Effector memory CD4-positive, alpha-beta T cell (primary cell): ENCODE measurements at regions not wholly inside any gene's neighbourhood (a gene's known extent, or its start where the extent isn't known, plus 50 kb on each side); places are given as distances from the start of the nearest gene placed in this dataset.
"Not testable (repeated sequence)": the region's sequence is repeated elsewhere in the genome, so short reads cannot be mapped to it uniquely, and the experiment has no call there.

Source experiments
- DNase-seq, 3 donors: peaks; one replicate each; pipeline ENCODE4 v3.0.0-alpha.2; 2020
- H3K27ac ChIP-seq: 2 replicates; pipeline ENCODE4 v1.7.0; 2013; ENCODE audit warnings: mild to moderate bottlenecking, low read length, moderate library complexity; ENCODE audit not compliant: insufficient read depth, poor library complexity, severe bottlenecking
- H3K27me3 ChIP-seq: replicated peaks from 2 replicates; pipeline ENCODE4 v1.7.0; 2013; ENCODE audit warnings: mild to moderate bottlenecking, low read length; ENCODE audit not compliant: insufficient read depth, control insufficient read depth, poor library complexity, severe bottlenecking
- H3K36me3 ChIP-seq: 2 replicates; pipeline ENCODE4 v1.7.0; 2013; ENCODE audit warnings: mild to moderate bottlenecking, low read length, moderate library complexity; ENCODE audit not compliant: control insufficient read depth, insufficient read depth
- H3K4me1 ChIP-seq: 2 replicates; pipeline ENCODE4 v1.7.0; 2013; ENCODE audit warnings: low read length, mild to moderate bottlenecking; ENCODE audit not compliant: control insufficient read depth, insufficient read depth, poor library complexity, severe bottlenecking
- H3K4me3 ChIP-seq: 2 replicates; pipeline ENCODE4 v1.7.0; 2013; ENCODE audit warnings: low read length, low read depth, mild to moderate bottlenecking; ENCODE audit not compliant: insufficient read depth, poor library complexity, severe bottlenecking
- H3K9me3 ChIP-seq: 2 replicates; pipeline ENCODE4 v1.7.0; 2013; ENCODE audit warnings: mild to moderate bottlenecking, low read length, moderate library complexity; ENCODE audit not compliant: control insufficient read depth

GRCh38 chr5:21491182-21491581, 1362.0 kb downstream of the CDH12 start:
- H3K4me1 ChIP-seq, H3K36me3 ChIP-seq, H3K27me3 ChIP-seq, H3K4me3 ChIP-seq, H3K9me3 ChIP-seq, H3K27ac ChIP-seq, DNase-seq: not testable (repeated sequence)

- H3K36me3 ChIP-seq, H3K27me3 ChIP-seq, H3K4me3 ChIP-seq, H3K4me1 ChIP-seq, DNase-seq, H3K27ac ChIP-seq, H3K9me3 ChIP-seq: not testable (repeated sequence)
Measured at GRCh38 chr5:21488828-21489227, 1364.3 kb downstream of the CDH12 start.

- DNase-seq, H3K9me3 ChIP-seq, H3K4me1 ChIP-seq, H3K27me3 ChIP-seq, H3K27ac ChIP-seq, H3K4me3 ChIP-seq, H3K36me3 ChIP-seq: not testable (repeated sequence)
Measured at GRCh38 chr5:21485458-21486000, 1367.6 kb downstream of the CDH12 start.

GRCh38 chr5:21484498-21484889, 1368.7 kb downstream of the CDH12 start:
- H3K4me3 ChIP-seq, DNase-seq, H3K4me1 ChIP-seq, H3K9me3 ChIP-seq, H3K27me3 ChIP-seq, H3K36me3 ChIP-seq, H3K27ac ChIP-seq: not testable (repeated sequence)

- H3K9me3 ChIP-seq, DNase-seq: not testable (repeated sequence)
Measured at GRCh38 chr5:21483790-21484497, 1369.2 kb downstream of the CDH12 start.

GRCh38 chr5:21482983-21483650, 1370.0 kb downstream of the CDH12 start:
- H3K4me1 ChIP-seq, DNase-seq, H3K36me3 ChIP-seq, H3K9me3 ChIP-seq, H3K27me3 ChIP-seq, H3K4me3 ChIP-seq, H3K27ac ChIP-seq: not testable (repeated sequence)

More at GRCh38 chr5:21483790-21484497, 1369.2 kb downstream of the CDH12 start:
- not testable (repeated sequence) for H3K27me3 ChIP-seq, H3K27ac ChIP-seq, H3K4me3 ChIP-seq, H3K36me3 ChIP-seq, H3K4me1 ChIP-seq

- not testable (repeated sequence) for DNase-seq, H3K27ac ChIP-seq, H3K9me3 ChIP-seq, H3K36me3 ChIP-seq, H3K27me3 ChIP-seq, H3K4me1 ChIP-seq, H3K4me3 ChIP-seq
Measured at GRCh38 chr5:21482522-21482921, 1370.6 kb downstream of the CDH12 start.

- not testable (repeated sequence) for H3K4me1 ChIP-seq, H3K36me3 ChIP-seq
Measured at GRCh38 chr5:21481320-21482270, 1371.5 kb downstream of the CDH12 start.

GRCh38 chr5:21480054-21480453, 1373.1 kb downstream of the CDH12 start:
- H3K4me1 ChIP-seq, H3K9me3 ChIP-seq, H3K27ac ChIP-seq, H3K27me3 ChIP-seq, H3K4me3 ChIP-seq, DNase-seq, H3K36me3 ChIP-seq: not testable (repeated sequence)

More at GRCh38 chr5:21481320-21482270, 1371.5 kb downstream of the CDH12 start:
- DNase-seq, H3K27me3 ChIP-seq, H3K4me3 ChIP-seq, H3K27ac ChIP-seq, H3K9me3 ChIP-seq: not testable (repeated sequence)
